NCI-H510A treated with DMSO at 0.1 percent for 48 hours (cell line): ENCODE measurements at regions not wholly inside any gene's neighbourhood (a gene's known extent, or its start where the extent isn't known, plus 50 kb on each side); places are given as distances from the start of the nearest gene placed in this dataset.

Source experiments
- DNase-seq: peaks from one replicate; lab custom pipeline; 2025; lab: John Stamatoyannopoulos, UW

- DNase-seq = no peak
These were observed 58.2 kb downstream of the MEX3B start for GRCh38 chr15:81987628-81988027.

- no peak for DNase-seq
These were observed 62.3 kb downstream of the MEX3B start for GRCh38 chr15:81983497-81983896.

GRCh38 chr15:81982808-81983207, 63.0 kb downstream of the MEX3B start:
- no peak for DNase-seq

GRCh38 chr15:81981908-81982307, 63.9 kb downstream of the MEX3B start:
- no peak for DNase-seq

GRCh38 chr15:81977464-81977863, 68.4 kb downstream of the MEX3B start:
- no peak for DNase-seq

- DNase-seq = no peak
These were observed 77.1 kb downstream of the MEX3B start for GRCh38 chr15:81968691-81969090.

GRCh38 chr15:81966631-81967030, 79.2 kb downstream of the MEX3B start:
- DNase-seq = no peak

- DNase-seq = no peak
These were observed 83.3 kb downstream of the MEX3B start for GRCh38 chr15:81962482-81962881.

GRCh38 chr15:81959196-81959595, 86.6 kb downstream of the MEX3B start:
- no peak for DNase-seq

- no peak for DNase-seq
These were observed 88.1 kb downstream of the MEX3B start for GRCh38 chr15:81957698-81958097.

GRCh38 chr15:81955382-81956062, 90.3 kb downstream of the MEX3B start:
- DNase-seq = no peak

GRCh38 chr15:81954158-81954783, 91.5 kb downstream of the MEX3B start:
- no peak for DNase-seq

- peak; percentile 28 for DNase-seq
These were observed 94.9 kb downstream of the MEX3B start for GRCh38 chr15:81950841-81951414.

GRCh38 chr15:81948751-81949150, 97.1 kb downstream of the MEX3B start:
- DNase-seq = no peak

GRCh38 chr15:81948222-81948621, 97.6 kb downstream of the MEX3B start:
- no peak for DNase-seq

GRCh38 chr15:81947548-81947947, 98.3 kb downstream of the MEX3B start:
- DNase-seq = no peak

- no peak for DNase-seq
These were observed 100.7 kb downstream of the MEX3B start for GRCh38 chr15:81945014-81945615.

GRCh38 chr15:81942655-81943195, 103.1 kb downstream of the MEX3B start:
- no peak for DNase-seq

GRCh38 chr15:81942157-81942556, 103.7 kb downstream of the MEX3B start:
- DNase-seq = no peak

- DNase-seq = peak; percentile 61
These were observed 104.3 kb downstream of the MEX3B start for GRCh38 chr15:81941479-81941878.

- DNase-seq = no peak
These were observed 105.1 kb downstream of the MEX3B start for GRCh38 chr15:81940467-81941451.
